GM21825 (cell line): ENCODE measurements at regions not wholly inside any gene's neighbourhood (a gene's known extent, or its start where the extent isn't known, plus 50 kb on each side); places are given as distances from the start of the nearest gene placed in this dataset.

Experiments
- ATAC-seq: cut with Tn5 transposase; IDR thresholded peaks from one replicate; pipeline ENCODE4 v1.9.1; 2021; ENCODE audit warnings: mild to moderate bottlenecking, moderate library complexity; ENCODE audit not compliant: unreplicated experiment

GRCh38 chr18:11553098-11553940 lies 56.1 kb upstream of the SLC35G4 start:
- ATAC-seq: no peak

GRCh38 chr18:11548916-11549551 lies 60.4 kb upstream of the SLC35G4 start:
- no peak for ATAC-seq

- ATAC-seq: no peak
Measured at GRCh38 chr18:11548396-11548795, 61.0 kb upstream of the SLC35G4 start.

GRCh38 chr18:11544060-11544633 lies 65.2 kb upstream of the SLC35G4 start:
- ATAC-seq: no peak

GRCh38 chr18:11541179-11541578 lies 68.2 kb upstream of the SLC35G4 start:
- ATAC-seq: no peak

- no peak for ATAC-seq
Measured at GRCh38 chr18:11533942-11534496, 75.4 kb upstream of the SLC35G4 start.

- no peak for ATAC-seq
Measured at GRCh38 chr18:11533513-11533890, 75.9 kb upstream of the SLC35G4 start.

GRCh38 chr18:11532758-11533512 lies 76.5 kb upstream of the SLC35G4 start:
- ATAC-seq: no peak

- no peak for ATAC-seq
Measured at GRCh38 chr18:11529081-11529480, 80.3 kb upstream of the SLC35G4 start.

- no peak for ATAC-seq
Measured at GRCh38 chr18:11526675-11527074, 82.7 kb upstream of the SLC35G4 start.

GRCh38 chr18:11523804-11524203 lies 85.6 kb upstream of the SLC35G4 start:
- no peak for ATAC-seq

GRCh38 chr18:11522992-11523391 lies 86.4 kb upstream of the SLC35G4 start:
- no peak for ATAC-seq

GRCh38 chr18:11521853-11522252 lies 87.5 kb upstream of the SLC35G4 start:
- ATAC-seq: no peak

- ATAC-seq: no peak
Measured at GRCh38 chr18:11520536-11520935, 88.9 kb upstream of the SLC35G4 start.

- no peak for ATAC-seq
Measured at GRCh38 chr18:11518788-11519685, 90.4 kb upstream of the SLC35G4 start.

- no peak for ATAC-seq
Measured at GRCh38 chr18:11517704-11518103, 91.7 kb upstream of the SLC35G4 start.

- ATAC-seq: no peak
Measured at GRCh38 chr18:11516751-11517503, 92.5 kb upstream of the SLC35G4 start.

- no peak for ATAC-seq
Measured at GRCh38 chr18:11514267-11514666, 95.1 kb upstream of the SLC35G4 start.
